A673 (cell line): ENCODE measurements at regions not wholly inside any gene's neighbourhood (a gene's known extent, or its start where the extent isn't known, plus 50 kb on each side); places are given as distances from the start of the nearest gene placed in this dataset.
"Not testable (repeated sequence)": the region's sequence is repeated elsewhere in the genome, so short reads cannot be mapped to it uniquely, and the experiment has no call there.

Experiments
- CTCF ChIP-seq: fragments of 300-800, 200-600 bp; sonication (generic); conservative IDR thresholded peaks from 2 replicates; pipeline ENCODE4 v1.5.1; 2017; ENCODE audit warnings: low read depth, mild to moderate bottlenecking, antibody characterized with exemption, low read length, moderate library complexity, mixed read lengths
- EZH2 ChIP-seq: fragments of 200-600 bp; sonication (generic); IDR thresholded peaks from 2 replicates; pipeline ENCODE4 v1.6.1; 2017; ENCODE audit warnings: borderline replicate concordance, low read depth, mild to moderate bottlenecking, mixed read lengths, antibody characterized with exemption, low read length; ENCODE audit not compliant: poor library complexity, severe bottlenecking

- not testable (repeated sequence) for TF ChIP-seq CTCF, EZH2
Measured at GRCh38 chr20:29497684-29498083, 1759.8 kb upstream of the DEFB115 start.
